ENCODE measurements at regions not wholly inside any gene's neighbourhood (a gene's known extent, or its start where the extent isn't known, plus 50 kb on each side); places are given as distances from the start of the nearest gene placed in this dataset.

GRCh38 chr20:36092398-36093024 is 62.0 kb upstream of the EPB41L1 start:
- no peak for TF ChIP-seq CTCF (IDR thresholded peaks at IDR 0.05; ENCODE audit: low read depth, low read length, missing input control)
- TF ChIP-seq, protein P1, sequence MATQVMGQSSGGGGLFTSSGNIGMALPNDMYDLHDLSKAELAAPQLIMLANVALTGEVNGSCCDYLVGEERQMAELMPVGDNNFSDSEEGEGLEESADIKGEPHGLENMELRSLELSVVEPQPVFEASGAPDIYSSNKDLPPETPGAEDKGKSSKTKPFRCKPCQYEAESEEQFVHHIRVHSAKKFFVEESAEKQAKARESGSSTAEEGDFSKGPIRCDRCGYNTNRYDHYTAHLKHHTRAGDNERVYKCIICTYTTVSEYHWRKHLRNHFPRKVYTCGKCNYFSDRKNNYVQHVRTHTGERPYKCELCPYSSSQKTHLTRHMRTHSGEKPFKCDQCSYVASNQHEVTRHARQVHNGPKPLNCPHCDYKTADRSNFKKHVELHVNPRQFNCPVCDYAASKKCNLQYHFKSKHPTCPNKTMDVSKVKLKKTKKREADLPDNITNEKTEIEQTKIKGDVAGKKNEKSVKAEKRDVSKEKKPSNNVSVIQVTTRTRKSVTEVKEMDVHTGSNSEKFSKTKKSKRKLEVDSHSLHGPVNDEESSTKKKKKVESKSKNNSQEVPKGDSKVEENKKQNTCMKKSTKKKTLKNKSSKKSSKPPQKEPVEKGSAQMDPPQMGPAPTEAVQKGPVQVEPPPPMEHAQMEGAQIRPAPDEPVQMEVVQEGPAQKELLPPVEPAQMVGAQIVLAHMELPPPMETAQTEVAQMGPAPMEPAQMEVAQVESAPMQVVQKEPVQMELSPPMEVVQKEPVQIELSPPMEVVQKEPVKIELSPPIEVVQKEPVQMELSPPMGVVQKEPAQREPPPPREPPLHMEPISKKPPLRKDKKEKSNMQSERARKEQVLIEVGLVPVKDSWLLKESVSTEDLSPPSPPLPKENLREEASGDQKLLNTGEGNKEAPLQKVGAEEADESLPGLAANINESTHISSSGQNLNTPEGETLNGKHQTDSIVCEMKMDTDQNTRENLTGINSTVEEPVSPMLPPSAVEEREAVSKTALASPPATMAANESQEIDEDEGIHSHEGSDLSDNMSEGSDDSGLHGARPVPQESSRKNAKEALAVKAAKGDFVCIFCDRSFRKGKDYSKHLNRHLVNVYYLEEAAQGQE (IDR thresholded peaks at IDR 0.05) = no peak
- TF ChIP-seq HNF4G (IDR thresholded peaks at IDR 0.05) = no peak
- no peak for TF ChIP-seq JUND (IDR thresholded peaks at IDR 0.05)
- TF ChIP-seq, protein P2, sequence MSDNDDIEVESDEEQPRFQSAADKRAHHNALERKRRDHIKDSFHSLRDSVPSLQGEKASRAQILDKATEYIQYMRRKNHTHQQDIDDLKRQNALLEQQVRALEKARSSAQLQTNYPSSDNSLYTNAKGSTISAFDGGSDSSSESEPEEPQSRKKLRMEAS (IDR thresholded peaks at IDR 0.05) = no peak
- TF ChIP-seq RAD21 (IDR thresholded peaks at IDR 0.05) = no peak
- no peak for TF ChIP-seq HNF4A (conservative IDR thresholded peaks at IDR 0.05)
- TF ChIP-seq TAF1 (conservative IDR thresholded peaks at IDR 0.05) = no peak
- TF ChIP-seq, protein P3, sequence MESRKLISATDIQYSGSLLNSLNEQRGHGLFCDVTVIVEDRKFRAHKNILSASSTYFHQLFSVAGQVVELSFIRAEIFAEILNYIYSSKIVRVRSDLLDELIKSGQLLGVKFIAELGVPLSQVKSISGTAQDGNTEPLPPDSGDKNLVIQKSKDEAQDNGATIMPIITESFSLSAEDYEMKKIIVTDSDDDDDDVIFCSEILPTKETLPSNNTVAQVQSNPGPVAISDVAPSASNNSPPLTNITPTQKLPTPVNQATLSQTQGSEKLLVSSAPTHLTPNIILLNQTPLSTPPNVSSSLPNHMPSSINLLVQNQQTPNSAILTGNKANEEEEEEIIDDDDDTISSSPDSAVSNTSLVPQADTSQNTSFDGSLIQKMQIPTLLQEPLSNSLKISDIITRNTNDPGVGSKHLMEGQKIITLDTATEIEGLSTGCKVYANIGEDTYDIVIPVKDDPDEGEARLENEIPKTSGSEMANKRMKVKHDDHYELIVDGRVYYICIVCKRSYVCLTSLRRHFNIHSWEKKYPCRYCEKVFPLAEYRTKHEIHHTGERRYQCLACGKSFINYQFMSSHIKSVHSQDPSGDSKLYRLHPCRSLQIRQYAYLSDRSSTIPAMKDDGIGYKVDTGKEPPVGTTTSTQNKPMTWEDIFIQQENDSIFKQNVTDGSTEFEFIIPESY (IDR thresholded peaks at IDR 0.05) = no peak
- TF ChIP-seq, protein P4, sequence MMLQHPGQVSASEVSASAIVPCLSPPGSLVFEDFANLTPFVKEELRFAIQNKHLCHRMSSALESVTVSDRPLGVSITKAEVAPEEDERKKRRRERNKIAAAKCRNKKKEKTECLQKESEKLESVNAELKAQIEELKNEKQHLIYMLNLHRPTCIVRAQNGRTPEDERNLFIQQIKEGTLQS (IDR thresholded peaks at IDR 0.05) = no peak
- TF ChIP-seq EGR1 (IDR thresholded peaks at IDR 0.05; ENCODE audit: low read depth in 2 of 2) = no peak
- no peak for TF ChIP-seq GABPA (IDR thresholded peaks at IDR 0.05 in 1 of 2, conservative IDR thresholded peaks at IDR 0.05 in 1 of 2)
- no peak for TF ChIP-seq SP1 (IDR thresholded peaks at IDR 0.05)
